ENCODE measurements at regions not wholly inside any gene's neighbourhood (a gene's known extent, or its start where the extent isn't known, plus 50 kb on each side); places are given as distances from the start of the nearest gene placed in this dataset.

- TF ChIP-seq EZH2 (IDR thresholded peaks at IDR 0.05; ENCODE audit: low read length, missing control alignments) (no peak), CTCF (conservative IDR thresholded peaks at IDR 0.05 in 1 of 2, IDR thresholded peaks at IDR 0.05 in 1 of 2; ENCODE audit: low read depth in 1 of 2, low read length in 2 of 2) (no peak)
These were observed 83.3 kb upstream of the CSRP2 start for GRCh38 chr12:76962099-76962498.
